B cell (primary cell): ENCODE measurements at regions not wholly inside any gene's neighbourhood (a gene's known extent, or its start where the extent isn't known, plus 50 kb on each side); places are given as distances from the start of the nearest gene placed in this dataset.

Experiments used
- ATAC-seq: fragments of 200-7000 bp; cut with Tn5 transposase; one replicate; pipeline ENCODE4 v1.10.0; 2021; ENCODE audit warnings: low read depth, mild to moderate bottlenecking, moderate number of reproducible peaks, moderate library complexity
- CTCF ChIA-PET: fragments of 350-600 bp; sonication (Branson Sonifier 250); formaldehyde crosslinking; loops from one replicate; lab custom pipeline; 2021; ENCODE audit warnings: antibody characterized with exemption, inconsistent platforms; lab: Charles Lee
- POLR2A ChIA-PET: fragments of 350-600 bp; sonication (Branson Sonifier 250); formaldehyde crosslinking; loops from one replicate; lab custom pipeline; 2021; ENCODE audit warnings: antibody characterized with exemption; lab: Charles Lee
- DNase-seq: peaks from one replicate; pipeline ENCODE4 v3.0.0; 2013
- H2AFZ ChIP-seq: 2 replicates; pipeline ENCODE4 v1.6.1; 2012; ENCODE audit warnings: mild to moderate bottlenecking, low read depth, low read length; ENCODE audit not compliant: insufficient read depth, poor library complexity, severe bottlenecking
- H3K27ac ChIP-seq, 2 donors: 1 replicate in 1 of 2; 2 replicates in 1 of 2; pipeline ENCODE4 v1.5.1; 2012 to 2013; ENCODE audit warnings: low read length in 2 of 2, mild to moderate bottlenecking in 2 of 2, moderate library complexity in 1 of 2
- H3K27me3 ChIP-seq, 4 experiments: fragments of 200-600 bp in 1 of 4; sonication (generic) in 1 of 4; replicated peaks in 1 of 4; 1 replicate in 2 of 4; 2 replicates in 2 of 4; pipeline versions ENCODE4 v1.6.1 to v1.7.0; 2013 to 2016; ENCODE audit warnings: low read length in 3 of 4, mild to moderate bottlenecking in 2 of 4, mixed read lengths in 1 of 4, moderate library complexity in 1 of 4; ENCODE audit not compliant: insufficient read depth in 4 of 4, control insufficient read depth in 3 of 4; ENCODE audit errors: control extremely low read depth in 1 of 4
- H3K36me3 ChIP-seq, 2 experiments: replicated peaks in 1 of 2; 1 replicate in 1 of 2; 2 replicates in 1 of 2; pipeline versions ENCODE4 v1.6.1 to v1.7.1; 2013; ENCODE audit warnings: low read length in 1 of 2; ENCODE audit not compliant: insufficient read depth in 2 of 2, control insufficient read depth in 1 of 2; ENCODE audit errors: control extremely low read depth in 1 of 2, extremely low read depth in 1 of 2
- H3K4me1 ChIP-seq, 2 donors: fragments of 200-600 bp in 1 of 2; sonication (generic) in 1 of 2; 1 replicate in 1 of 2; 2 replicates in 1 of 2; pipeline versions ENCODE4 v1.5.1 to v1.6.1; 2013 to 2017; ENCODE audit warnings: low read length in 2 of 2; ENCODE audit not compliant: control insufficient read depth in 2 of 2, insufficient read depth in 2 of 2
- H3K4me2 ChIP-seq: replicated peaks from 2 replicates; pipeline ENCODE3; 2012; ENCODE audit warnings: mild to moderate bottlenecking, low read depth, low read length; ENCODE audit not compliant: poor library complexity, severe bottlenecking
- H3K4me3 ChIP-seq, 5 experiments: fragments of 200-600 bp in 1 of 5; sonication (generic) in 1 of 5; 1 replicate in 3 of 5; 2 replicates in 2 of 5; pipeline versions ENCODE4 v1.5.1 to v1.7.0; 2011 to 2016; ENCODE audit warnings: low read length in 4 of 5, mild to moderate bottlenecking in 4 of 5, low read depth in 2 of 5, control low read depth in 1 of 5, moderate library complexity in 1 of 5; ENCODE audit not compliant: insufficient read depth in 1 of 5; ENCODE audit errors: control extremely low read depth in 1 of 5, extremely low read depth in 1 of 5
- H3K79me2 ChIP-seq: fragments of 200-600 bp; sonication (generic); one replicate; pipeline ENCODE4 v1.6.0; 2016; ENCODE audit warnings: low read length; ENCODE audit not compliant: control insufficient read depth, insufficient read depth
- H3K9ac ChIP-seq: fragments of 200-600 bp; sonication (generic); 2 replicates; pipeline ENCODE4 v1.6.1; 2017; ENCODE audit warnings: mild to moderate bottlenecking, low read length, moderate library complexity
- H3K9me3 ChIP-seq, 3 donors: one replicate each; pipeline versions ENCODE4 v1.6.1 to v1.7.1; 2013; ENCODE audit warnings: low read length in 2 of 3; ENCODE audit not compliant: control insufficient read depth in 2 of 3, insufficient read depth in 1 of 3; ENCODE audit errors: control extremely low read depth in 1 of 3
- H4K20me1 ChIP-seq: 2 replicates; pipeline ENCODE4 v1.6.0; 2012; ENCODE audit warnings: mild to moderate bottlenecking, low read length; ENCODE audit not compliant: insufficient read depth, control insufficient read depth, poor library complexity, severe bottlenecking
- H3K27ac Mint-ChIP-seq: one replicate; pipeline ENCODE4 v1.8.0; 2021; ENCODE audit warnings: mixed read lengths
- H3K27me3 Mint-ChIP-seq: one replicate; pipeline ENCODE4 v1.8.0; 2021; ENCODE audit warnings: mixed read lengths
- H3K4me1 Mint-ChIP-seq: one replicate; pipeline ENCODE4 v1.8.0; 2021; ENCODE audit warnings: mixed read lengths
- H3K4me3 Mint-ChIP-seq: one replicate; pipeline ENCODE4 v1.8.0; 2021; ENCODE audit warnings: mixed read lengths
- H3K9me3 Mint-ChIP-seq: one replicate; pipeline ENCODE4 v1.8.0; 2022; ENCODE audit warnings: mixed read lengths; ENCODE audit not compliant: insufficient read depth
- CTCF ChIP-seq: fragments of 200-600 bp; IDR thresholded peaks from one replicate; pipeline ENCODE4 v1.8.0; 2022; ENCODE audit warnings: antibody characterized with exemption, mild to moderate bottlenecking
- EZH2 ChIP-seq: IDR thresholded peaks from 2 replicates; pipeline ENCODE4 v1.6.1; 2012; ENCODE audit warnings: borderline replicate concordance, low read depth, mild to moderate bottlenecking, moderate library complexity, low read length; ENCODE audit not compliant: insufficient read depth, poor library complexity, severe bottlenecking
- WGBS: methylation state at CpG from one replicate; pipeline ENCODE4 v1.1.5; 2013; ENCODE audit warnings: missing lambda C conversion rate; ENCODE audit not compliant: insufficient coverage; 5-methylcytosine and 5-hydroxymethylcytosine counted together
- intact Hi-C: fragments of 100-400 bp; cut with micrococcal nuclease; formaldehyde crosslinking; loops from one replicate; pipeline ENCODE4 v1.10.0; 2022

- intact Hi-C loops = no loop called here
- peaks cover 3% of the 10 kb centered on the region for H3K27me3 Mint-ChIP-seq
- Histone ChIP-seq H3K4me1 (no peaks in the 10 kb centered on the region), H2AFZ (no peak overlapping the region), H3K4me3 (no peak overlapping the region), H3K9me3 (no peaks in the 10 kb centered on the region), H3K4me2 (no peak overlapping the region), H3K9ac (no peak overlapping the region), H3K79me2 (no peaks in the 10 kb centered on the region), H4K20me1 (no peaks in the 10 kb centered on the region), H3K27ac (no peak overlapping the region), H3K27me3 (no peaks in the 10 kb centered on the region), H3K36me3 (no peaks in the 10 kb centered on the region)
- POLR2A ChIA-PET = no interaction called here
- no peaks in the 10 kb centered on the region for H3K9me3 Mint-ChIP-seq
- CTCF ChIA-PET = no interaction called here
- 65% methylated on average over 2 of the region's 3 CpGs for whole genome bisulfite sequencing
- TF ChIP-seq CTCF (no peak), EZH2 (no peak)
- no peak overlapping the region for H3K4me3 Mint-ChIP-seq
- ATAC-seq (no peak), DNase-seq (no peak)
- no peak overlapping the region for H3K27ac Mint-ChIP-seq
- no peaks in the 10 kb centered on the region for H3K4me1 Mint-ChIP-seq
Measured at GRCh38 chr1:163657719-163658118, 336.0 kb downstream of the NUF2 start.

GRCh38 chr1:163661391-163661790 is 339.6 kb downstream of the NUF2 start:
- Histone ChIP-seq H3K4me2 (no peak overlapping the region), H3K27ac (no peak overlapping the region), H3K36me3 (no peaks in the 10 kb centered on the region), H3K9me3 (no peaks in the 10 kb centered on the region), H3K79me2 (no peaks in the 10 kb centered on the region), H3K9ac (no peak overlapping the region), H3K27me3 (no peaks in the 10 kb centered on the region), H4K20me1 (no peaks in the 10 kb centered on the region), H3K4me1 (no peaks in the 10 kb centered on the region), H2AFZ (no peak overlapping the region), H3K4me3 (no peak overlapping the region)
- intact Hi-C loops = no loop called here
- Mint-ChIP-seq H3K27me3 (no peaks in the 10 kb centered on the region), H3K9me3 (no peaks in the 10 kb centered on the region), H3K27ac (no peak overlapping the region), H3K4me3 (no peak overlapping the region), H3K4me1 (no peaks in the 10 kb centered on the region)
- WGBS = 80% methylated on average over 1 of the region's 8 CpGs
- TF ChIP-seq CTCF = no peak
- TF ChIP-seq EZH2 = no peak
- no peak for ATAC-seq
- no peak for DNase-seq
- ChIA-PET CTCF (no interaction called here), POLR2A (no interaction called here)
